ENCODE measurements at regions not wholly inside any gene's neighbourhood (a gene's known extent, or its start where the extent isn't known, plus 50 kb on each side); places are given as distances from the start of the nearest gene placed in this dataset.

- TF ChIP-seq, protein P1, sequence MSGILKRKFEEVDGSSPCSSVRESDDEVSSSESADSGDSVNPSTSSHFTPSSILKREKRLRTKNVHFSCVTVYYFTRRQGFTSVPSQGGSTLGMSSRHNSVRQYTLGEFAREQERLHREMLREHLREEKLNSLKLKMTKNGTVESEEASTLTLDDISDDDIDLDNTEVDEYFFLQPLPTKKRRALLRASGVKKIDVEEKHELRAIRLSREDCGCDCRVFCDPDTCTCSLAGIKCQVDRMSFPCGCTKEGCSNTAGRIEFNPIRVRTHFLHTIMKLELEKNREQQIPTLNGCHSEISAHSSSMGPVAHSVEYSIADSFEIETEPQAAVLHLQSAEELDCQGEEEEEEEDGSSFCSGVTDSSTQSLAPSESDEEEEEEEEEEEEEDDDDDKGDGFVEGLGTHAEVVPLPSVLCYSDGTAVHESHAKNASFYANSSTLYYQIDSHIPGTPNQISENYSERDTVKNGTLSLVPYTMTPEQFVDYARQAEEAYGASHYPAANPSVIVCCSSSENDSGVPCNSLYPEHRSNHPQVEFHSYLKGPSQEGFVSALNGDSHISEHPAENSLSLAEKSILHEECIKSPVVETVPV (CRISPR knock-in tag; IDR thresholded peaks at IDR 0.05), result no peak
- TF ChIP-seq RARB (CRISPR knock-in tag; IDR thresholded peaks at IDR 0.05) (no peak), TSHZ2 (CRISPR knock-in tag; IDR thresholded peaks at IDR 0.05) (no peak), ZFP3 (CRISPR knock-in tag; IDR thresholded peaks at IDR 0.05) (no peak), PATZ1 (CRISPR knock-in tag; IDR thresholded peaks at IDR 0.05; ENCODE audit: borderline replicate concordance) (no peak), ZNF8 (CRISPR knock-in tag; IDR thresholded peaks at IDR 0.05) (no peak)
- TF ChIP-seq, protein P2, sequence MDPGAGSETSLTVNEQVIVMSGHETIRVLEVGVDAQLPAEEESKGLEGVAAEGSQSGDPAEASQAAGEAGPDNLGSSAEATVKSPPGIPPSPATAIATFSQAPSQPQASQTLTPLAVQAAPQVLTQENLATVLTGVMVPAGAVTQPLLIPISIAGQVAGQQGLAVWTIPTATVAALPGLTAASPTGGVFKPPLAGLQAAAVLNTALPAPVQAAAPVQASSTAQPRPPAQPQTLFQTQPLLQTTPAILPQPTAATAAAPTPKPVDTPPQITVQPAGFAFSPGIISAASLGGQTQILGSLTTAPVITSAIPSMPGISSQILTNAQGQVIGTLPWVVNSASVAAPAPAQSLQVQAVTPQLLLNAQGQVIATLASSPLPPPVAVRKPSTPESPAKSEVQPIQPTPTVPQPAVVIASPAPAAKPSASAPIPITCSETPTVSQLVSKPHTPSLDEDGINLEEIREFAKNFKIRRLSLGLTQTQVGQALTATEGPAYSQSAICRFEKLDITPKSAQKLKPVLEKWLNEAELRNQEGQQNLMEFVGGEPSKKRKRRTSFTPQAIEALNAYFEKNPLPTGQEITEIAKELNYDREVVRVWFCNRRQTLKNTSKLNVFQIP (CRISPR knock-in tag; IDR thresholded peaks at IDR 0.05; ENCODE audit: borderline replicate concordance, low read depth), result no peak
These were observed 262.6 kb upstream of the DCC start for GRCh38 chr18:52077251-52077983.

Data from SK-N-SH treated with all-trans-retinoic acid at 6 μM for 48 hours (cell line).